ENCODE measurements at regions not wholly inside any gene's neighbourhood (a gene's known extent, or its start where the extent isn't known, plus 50 kb on each side); places are given as distances from the start of the nearest gene placed in this dataset.
"Not testable (repeated sequence)": the region's sequence is repeated elsewhere in the genome, so short reads cannot be mapped to it uniquely, and the experiment has no call there.

DNA sequence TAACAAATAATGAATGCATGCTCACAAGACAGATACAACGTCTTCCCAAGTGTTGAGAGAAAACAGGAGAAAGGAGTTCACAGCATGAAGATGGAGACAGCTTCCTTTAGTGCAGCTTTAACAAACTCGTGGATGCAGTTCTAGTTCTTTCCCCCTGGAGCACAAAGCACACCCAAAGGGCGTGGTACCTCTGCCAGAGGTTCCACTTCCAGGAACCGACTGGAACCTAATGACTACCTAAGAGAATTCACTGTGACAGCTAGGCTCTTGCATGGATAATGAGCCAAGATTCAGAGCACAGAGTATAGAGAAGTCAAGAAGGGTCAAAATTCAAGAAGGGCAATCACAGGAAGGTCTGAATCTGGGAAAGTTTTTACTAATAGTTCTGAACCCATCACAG lies 673.2 kb downstream of the XPNPEP1 start:
- no peak overlapping the region for H3K4me3 ChIP-seq (ENCODE audit: low read depth, low read length)

DNA sequence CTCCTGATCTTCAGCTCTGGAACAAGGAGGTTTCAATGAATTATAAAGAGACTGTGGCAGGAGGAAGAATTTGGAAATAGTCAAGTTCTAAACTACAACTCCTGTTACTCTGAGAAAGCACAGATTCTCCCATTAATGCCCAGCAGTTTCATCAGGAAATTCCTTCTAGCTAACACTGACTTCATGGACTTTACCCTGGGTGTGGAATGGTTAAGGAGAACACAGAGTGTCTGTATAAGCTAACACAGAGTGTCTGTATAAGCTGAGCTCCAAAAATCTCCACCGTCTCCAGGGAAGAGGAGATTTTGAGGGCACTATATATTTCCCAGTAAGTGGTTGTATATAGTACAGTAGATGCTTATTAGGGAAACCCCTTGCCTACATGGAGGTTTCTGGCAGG lies 675.5 kb downstream of the XPNPEP1 start:
- H3K4me3 ChIP-seq (ENCODE audit: low read depth, low read length), result no peak overlapping the region
- TF ChIP-seq, protein P1, sequence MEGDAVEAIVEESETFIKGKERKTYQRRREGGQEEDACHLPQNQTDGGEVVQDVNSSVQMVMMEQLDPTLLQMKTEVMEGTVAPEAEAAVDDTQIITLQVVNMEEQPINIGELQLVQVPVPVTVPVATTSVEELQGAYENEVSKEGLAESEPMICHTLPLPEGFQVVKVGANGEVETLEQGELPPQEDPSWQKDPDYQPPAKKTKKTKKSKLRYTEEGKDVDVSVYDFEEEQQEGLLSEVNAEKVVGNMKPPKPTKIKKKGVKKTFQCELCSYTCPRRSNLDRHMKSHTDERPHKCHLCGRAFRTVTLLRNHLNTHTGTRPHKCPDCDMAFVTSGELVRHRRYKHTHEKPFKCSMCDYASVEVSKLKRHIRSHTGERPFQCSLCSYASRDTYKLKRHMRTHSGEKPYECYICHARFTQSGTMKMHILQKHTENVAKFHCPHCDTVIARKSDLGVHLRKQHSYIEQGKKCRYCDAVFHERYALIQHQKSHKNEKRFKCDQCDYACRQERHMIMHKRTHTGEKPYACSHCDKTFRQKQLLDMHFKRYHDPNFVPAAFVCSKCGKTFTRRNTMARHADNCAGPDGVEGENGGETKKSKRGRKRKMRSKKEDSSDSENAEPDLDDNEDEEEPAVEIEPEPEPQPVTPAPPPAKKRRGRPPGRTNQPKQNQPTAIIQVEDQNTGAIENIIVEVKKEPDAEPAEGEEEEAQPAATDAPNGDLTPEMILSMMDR (IDR thresholded peaks at IDR 0.05; ENCODE audit: borderline replicate concordance, insufficient read depth, low read depth, low read length), result no peak

More for the DNA sequence above, 673.2 kb downstream of the XPNPEP1 start:
- TF ChIP-seq, protein P1 (IDR thresholded peaks at IDR 0.05; ENCODE audit: borderline replicate concordance, insufficient read depth, low read depth, low read length), result no peak

DNA sequence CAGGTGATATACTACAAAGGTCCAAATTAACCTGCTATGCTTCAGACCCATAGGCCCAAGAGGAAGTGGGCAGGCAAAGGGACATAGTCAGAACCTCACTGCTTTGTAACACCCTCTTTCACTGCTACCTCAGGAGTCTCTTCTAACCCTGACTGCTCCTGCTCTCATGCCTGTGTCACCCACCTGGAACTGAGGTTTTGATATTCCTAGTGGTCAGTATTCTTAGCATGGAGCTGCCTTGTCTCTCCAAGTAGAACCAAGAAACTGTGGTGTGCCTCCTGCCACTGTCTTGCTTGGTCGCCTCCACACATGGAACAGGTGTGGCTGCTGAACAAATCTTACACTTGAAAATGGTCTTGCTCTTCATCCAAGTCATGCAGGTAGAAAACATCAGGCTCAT lies 677.5 kb downstream of the XPNPEP1 start:
- no peak overlapping the region for H3K4me3 ChIP-seq (ENCODE audit: low read depth, low read length)
- TF ChIP-seq, protein P1 (IDR thresholded peaks at IDR 0.05; ENCODE audit: borderline replicate concordance, insufficient read depth, low read depth, low read length), result no peak

DNA sequence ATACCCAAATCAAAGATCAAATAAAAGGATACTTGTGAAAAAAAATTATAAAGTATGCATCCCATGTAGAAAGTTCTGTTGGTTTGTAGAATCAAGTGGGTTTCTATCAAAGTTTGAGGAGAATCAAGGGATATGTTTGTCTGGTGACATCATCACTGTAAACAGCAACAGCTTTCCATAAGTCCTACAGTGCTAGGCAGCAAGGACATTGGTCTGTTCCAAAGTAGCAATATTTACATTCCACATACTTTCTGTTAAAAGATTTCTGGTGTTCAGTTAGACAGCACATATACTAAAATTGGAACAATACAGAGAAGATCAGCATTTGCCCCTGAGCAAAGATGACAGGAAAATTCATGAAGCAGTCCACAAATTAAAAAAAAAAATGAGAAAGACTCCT lies 683.9 kb downstream of the XPNPEP1 start:
- H3K4me3 ChIP-seq (ENCODE audit: low read depth, low read length), result no peak overlapping the region
- TF ChIP-seq, protein P1 (IDR thresholded peaks at IDR 0.05; ENCODE audit: borderline replicate concordance, insufficient read depth, low read depth, low read length), result no peak

DNA sequence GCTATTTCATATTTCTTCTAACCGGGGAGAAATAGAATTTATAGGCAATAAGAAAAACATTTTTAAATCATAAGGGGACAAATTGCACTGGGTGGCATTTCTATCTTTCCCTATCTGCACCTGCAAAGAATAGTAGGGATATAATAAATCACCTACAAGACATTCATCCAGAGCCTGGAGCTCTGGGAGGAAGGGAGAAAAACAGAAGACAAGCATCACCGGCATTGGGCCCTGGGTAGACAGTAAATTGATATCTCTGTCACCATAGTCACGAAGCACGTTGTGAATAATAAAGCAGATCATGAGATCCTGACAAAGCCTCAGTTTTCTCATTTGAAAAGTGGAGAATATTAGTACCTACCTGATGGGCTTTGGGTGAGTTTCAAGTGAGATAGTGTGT lies 685.6 kb downstream of the XPNPEP1 start:
- TF ChIP-seq, protein P1 (IDR thresholded peaks at IDR 0.05; ENCODE audit: borderline replicate concordance, insufficient read depth, low read depth, low read length), result no peak

DNA sequence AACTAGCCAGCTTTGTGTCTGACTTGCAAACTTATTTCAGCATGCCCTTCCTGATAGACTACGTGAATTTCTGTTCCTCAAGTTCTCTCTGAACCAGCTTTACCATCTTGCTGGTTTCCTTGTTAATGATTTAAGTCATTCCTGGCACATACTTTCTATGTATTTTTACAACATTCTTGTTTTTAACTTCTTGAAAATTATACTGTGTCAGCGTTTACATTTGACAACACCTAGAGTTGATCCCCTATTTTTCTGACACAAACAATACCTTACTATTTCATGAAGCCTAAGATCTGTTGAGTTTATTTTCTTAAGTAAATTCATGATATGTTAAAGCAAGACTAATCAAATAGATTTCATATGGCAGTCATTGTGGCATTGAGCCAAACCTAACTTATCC lies 686.3 kb downstream of the XPNPEP1 start:
- no peak overlapping the region for H3K4me3 ChIP-seq (ENCODE audit: low read depth, low read length)
- TF ChIP-seq, protein P1 (IDR thresholded peaks at IDR 0.05; ENCODE audit: borderline replicate concordance, insufficient read depth, low read depth, low read length), result no peak

More for the DNA sequence above, 685.6 kb downstream of the XPNPEP1 start:
- H3K4me3 ChIP-seq (ENCODE audit: low read depth, low read length), result no peak overlapping the region

DNA sequence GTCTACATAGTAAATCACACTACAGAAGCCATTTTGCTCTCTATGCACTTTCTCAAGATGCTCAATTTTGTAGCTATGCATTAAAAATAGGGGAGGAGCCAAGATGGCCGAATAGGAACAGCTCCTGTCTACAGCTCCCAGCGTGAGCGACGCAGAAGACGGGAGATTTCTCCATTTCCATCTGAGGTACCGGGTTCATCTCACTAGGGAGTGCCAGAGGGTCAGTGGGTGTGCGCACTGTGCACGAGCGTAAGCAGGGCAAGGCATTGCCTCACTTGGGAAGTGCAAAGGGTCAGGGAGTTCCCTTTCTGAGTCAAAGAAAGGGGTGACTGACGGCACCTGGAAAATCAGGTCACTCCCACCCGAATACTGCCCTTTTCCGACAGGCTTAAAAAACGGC lies 699.8 kb downstream of the XPNPEP1 start:
- not testable (repeated sequence) for H3K4me3 ChIP-seq (ENCODE audit: low read depth, low read length)
